Stimulated activated naive B cell treated with anti-CD40 and anti-IgM and Interleukin-4, amounts not matched to agents 10 μg/mL and 1 μg/mL and 100 μg/mL, for 72 hours (primary cell): ENCODE measurements at regions not wholly inside any gene's neighbourhood (a gene's known extent, or its start where the extent isn't known, plus 50 kb on each side); places are given as distances from the start of the nearest gene placed in this dataset.

ENCODE experiments used
- ATAC-seq, 2 donors: fragments of 150-1000 bp; cut with Tn5 transposase; replicated peaks; 2 replicates each; pipeline ENCODE4 v1.10.0; 2021; ENCODE audit warnings: moderate library complexity in 1 of 2
- DNase-seq: peaks from one replicate; pipeline ENCODE4 v3.0.0; 2021
- H3K27ac Mint-ChIP-seq: one replicate; pipeline ENCODE4 v1.8.0; 2022; ENCODE audit warnings: mild to moderate bottlenecking, mixed read lengths
- H3K27me3 Mint-ChIP-seq, 2 donors: one replicate each; pipeline ENCODE4 v1.8.0; 2022; ENCODE audit warnings: mixed read lengths in 2 of 2
- H3K36me3 Mint-ChIP-seq, 2 donors: one replicate each; pipeline ENCODE4 v1.8.0; 2022; ENCODE audit warnings: mixed read lengths in 2 of 2, mild to moderate bottlenecking in 1 of 2
- H3K4me1 Mint-ChIP-seq, 2 donors: one replicate each; pipeline ENCODE4 v1.8.0; 2022; ENCODE audit warnings: mixed read lengths in 2 of 2, mild to moderate bottlenecking in 1 of 2
- H3K4me3 Mint-ChIP-seq, 2 donors: one replicate each; pipeline ENCODE4 v1.8.0; 2022; ENCODE audit warnings: mild to moderate bottlenecking in 2 of 2, mixed read lengths in 2 of 2, moderate library complexity in 1 of 2
- H3K9me3 Mint-ChIP-seq, 2 donors: one replicate each; pipeline ENCODE4 v1.8.0; 2022; ENCODE audit warnings: mixed read lengths in 2 of 2, mild to moderate bottlenecking in 1 of 2

DNA sequence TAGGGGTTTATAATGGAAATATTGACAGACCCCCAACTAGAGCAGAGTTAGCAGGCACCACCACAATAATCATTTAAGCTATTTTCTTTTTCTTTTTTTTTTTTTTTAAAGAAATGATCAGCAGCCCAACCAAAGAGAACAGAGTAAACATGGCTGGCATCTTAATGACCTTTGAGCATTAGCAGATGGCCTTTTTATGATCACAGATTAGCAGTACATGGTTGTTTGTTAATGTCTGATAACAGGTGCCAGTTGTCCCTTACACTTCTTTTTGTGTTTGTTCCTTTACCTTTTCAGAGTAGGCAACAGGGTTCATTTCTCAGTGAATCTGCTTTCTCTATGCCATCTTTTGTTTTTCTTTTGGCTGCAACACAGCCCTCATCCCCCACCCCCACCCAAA lies 747.0 kb downstream of the BCL11A start:
- Mint-ChIP-seq H3K36me3 (no peaks in the 10 kb centered on the region), H3K9me3 (peaks cover 0 to 1% of the 10 kb centered on the region in 2 donors), H3K27me3 (no peaks in the 10 kb centered on the region), H3K4me1 (no peaks in the 10 kb centered on the region), H3K4me3 (no peak overlapping the region), H3K27ac (no peak overlapping the region)
- DNase-seq: no peak
- ATAC-seq: no peak

- Mint-ChIP-seq H3K36me3 (no peaks in the 10 kb centered on the region), H3K4me1 (no peaks in the 10 kb centered on the region), H3K9me3 (peaks cover 0 to 2% of the 10 kb centered on the region in 2 donors), H3K27me3 (no peaks in the 10 kb centered on the region), H3K4me3 (no peak overlapping the region), H3K27ac (no peak overlapping the region)
- ATAC-seq (no peak), DNase-seq (no peak)
Measured at GRCh38 chr2:59804732-59805131, 748.7 kb downstream of the BCL11A start.

GRCh38 chr2:59803586-59803985 lies 749.9 kb downstream of the BCL11A start:
- no peaks in the 10 kb centered on the region for H3K36me3 Mint-ChIP-seq
- DNase-seq (no peak), ATAC-seq (no peak)
- H3K4me1 Mint-ChIP-seq: no peaks in the 10 kb centered on the region
- no peak overlapping the region for H3K27ac Mint-ChIP-seq
- no peak overlapping the region for H3K4me3 Mint-ChIP-seq
- peaks cover 0 to 2% of the 10 kb centered on the region in 2 donors for H3K9me3 Mint-ChIP-seq
- H3K27me3 Mint-ChIP-seq: no peaks in the 10 kb centered on the region

- no peak overlapping the region for H3K27ac Mint-ChIP-seq
- ATAC-seq (no peak), DNase-seq (no peak)
- H3K9me3 Mint-ChIP-seq: peaks cover 0 to 7% of the 10 kb centered on the region in 2 donors
- no peaks in the 10 kb centered on the region for H3K36me3 Mint-ChIP-seq
- H3K4me3 Mint-ChIP-seq: no peak overlapping the region
- H3K27me3 Mint-ChIP-seq: no peaks in the 10 kb centered on the region
- H3K4me1 Mint-ChIP-seq: no peaks in the 10 kb centered on the region
Measured at GRCh38 chr2:59798687-59799232, 754.7 kb downstream of the BCL11A start.

DNA sequence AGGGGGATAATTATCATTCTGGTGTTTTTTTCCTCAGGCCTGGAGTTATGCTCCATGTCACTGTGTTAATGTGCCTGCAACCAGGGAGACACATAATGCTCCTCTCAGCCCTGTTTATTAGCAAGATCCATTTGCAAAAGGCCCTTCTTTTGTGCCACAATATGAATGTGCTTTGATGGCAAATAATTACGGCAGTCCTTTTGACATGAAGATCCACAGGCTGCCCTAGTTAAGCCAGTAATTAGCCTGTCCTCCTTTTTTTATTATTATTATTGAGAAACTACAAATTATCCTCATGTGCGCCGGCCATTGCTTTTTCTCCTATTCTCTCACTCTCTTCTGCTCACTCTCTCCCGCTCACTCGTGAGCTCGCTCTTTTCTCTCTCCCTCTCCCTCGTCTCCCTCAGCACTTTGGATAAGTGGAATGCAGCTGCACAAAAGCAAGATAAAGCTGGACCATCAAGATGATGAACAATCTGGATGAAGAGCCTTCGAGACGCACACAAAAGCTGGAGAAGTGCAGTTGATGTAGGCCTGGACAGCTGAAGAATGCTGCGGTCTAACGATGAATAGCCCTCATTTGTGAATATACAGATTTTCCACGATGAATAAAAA lies 762.3 kb downstream of the BCL11A start:
- H3K9me3 Mint-ChIP-seq: peaks cover 5 to 9% of the 10 kb centered on the region in 2 donors
- peaks cover 0 to 2% of the 10 kb centered on the region in 2 donors for H3K36me3 Mint-ChIP-seq
- H3K27ac Mint-ChIP-seq: no peak overlapping the region
- DNase-seq: no peak
- H3K27me3 Mint-ChIP-seq: no peaks in the 10 kb centered on the region
- H3K4me3 Mint-ChIP-seq: no peak overlapping the region
- ATAC-seq: no peak
- no peaks in the 10 kb centered on the region for H3K4me1 Mint-ChIP-seq

- ATAC-seq (no peak), DNase-seq (no peak)
- Mint-ChIP-seq H3K36me3 (peaks cover 0 to 2% of the 10 kb centered on the region in 2 donors), H3K9me3 (peaks cover 5 to 9% of the 10 kb centered on the region in 2 donors), H3K27me3 (no peaks in the 10 kb centered on the region), H3K4me3 (no peak overlapping the region), H3K27ac (no peak overlapping the region), H3K4me1 (no peaks in the 10 kb centered on the region)
Measured at GRCh38 chr2:59790186-59791003, 763.1 kb downstream of the BCL11A start.

DNA sequence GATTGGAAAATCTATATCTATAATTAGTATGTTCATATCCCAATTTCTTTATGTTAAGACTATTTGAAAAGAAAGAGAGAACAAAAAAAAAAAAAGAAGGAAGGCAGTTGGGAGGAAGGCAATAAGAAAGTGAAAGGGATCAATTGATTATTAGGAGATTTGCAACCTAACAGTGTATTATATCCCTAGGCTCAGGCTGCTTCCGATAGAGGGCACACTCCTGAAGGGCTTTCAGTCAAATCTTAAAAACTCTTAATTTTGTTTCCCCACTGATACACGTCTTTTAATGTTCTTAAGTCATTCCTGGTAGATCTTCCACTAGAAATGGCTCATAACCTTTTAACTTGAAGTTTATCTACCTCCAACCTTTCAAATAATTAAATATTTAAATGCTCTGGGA lies 763.9 kb downstream of the BCL11A start:
- Mint-ChIP-seq H3K4me3 (no peak overlapping the region), H3K36me3 (peaks cover 0 to 2% of the 10 kb centered on the region in 2 donors), H3K9me3 (peaks cover 5 to 6% of the 10 kb centered on the region in 2 donors), H3K4me1 (no peaks in the 10 kb centered on the region), H3K27me3 (no peaks in the 10 kb centered on the region), H3K27ac (no peak overlapping the region)
- ATAC-seq (no peak), DNase-seq (no peak)

DNA sequence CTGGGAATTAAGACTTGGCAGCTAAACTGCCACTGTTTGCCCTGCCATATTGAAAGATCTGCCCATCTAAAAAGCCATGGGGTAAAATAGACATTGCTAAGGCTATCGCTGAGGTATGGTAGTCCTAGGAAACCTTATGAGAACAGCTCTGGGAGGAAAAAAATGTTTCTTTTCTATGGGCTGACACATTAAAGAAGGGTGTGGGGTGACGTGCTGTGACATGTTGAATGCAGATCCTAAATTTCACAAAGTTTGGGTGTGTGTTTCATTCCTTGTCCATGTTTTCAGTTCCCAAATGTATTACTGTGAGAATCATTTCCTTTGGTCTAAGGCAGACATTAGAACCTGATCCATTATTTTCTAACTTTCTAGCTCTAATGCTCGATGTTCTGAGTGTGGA lies 766.4 kb downstream of the BCL11A start:
- Mint-ChIP-seq H3K4me1 (no peaks in the 10 kb centered on the region), H3K4me3 (no peak overlapping the region), H3K27ac (no peak overlapping the region), H3K27me3 (no peaks in the 10 kb centered on the region), H3K36me3 (no peaks in the 10 kb centered on the region), H3K9me3 (no peaks in the 10 kb centered on the region)
- DNase-seq: no peak
- no peak for ATAC-seq

DNA sequence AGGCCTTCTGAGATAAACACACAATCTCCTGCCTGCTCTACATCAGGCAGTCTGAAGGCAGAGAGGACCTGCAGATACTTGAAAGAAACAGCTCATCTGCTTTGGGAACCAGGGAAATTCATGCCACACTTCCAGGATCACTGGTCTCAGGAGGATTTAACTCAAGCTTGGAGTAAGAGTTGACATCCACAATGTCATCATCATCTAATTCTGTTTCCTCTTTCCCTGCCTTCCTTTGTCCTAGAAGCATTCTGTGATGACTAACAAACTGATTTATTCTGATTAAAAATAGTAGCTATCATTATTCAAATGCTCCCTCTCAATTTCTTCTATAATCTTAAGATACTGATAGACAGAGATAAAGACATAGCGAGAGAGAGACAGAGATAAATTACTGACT lies 766.8 kb downstream of the BCL11A start:
- Mint-ChIP-seq H3K27ac (no peak overlapping the region), H3K36me3 (no peaks in the 10 kb centered on the region), H3K4me1 (no peaks in the 10 kb centered on the region), H3K27me3 (no peaks in the 10 kb centered on the region), H3K4me3 (no peak overlapping the region), H3K9me3 (no peaks in the 10 kb centered on the region)
- no peak for DNase-seq
- no peak for ATAC-seq

DNA sequence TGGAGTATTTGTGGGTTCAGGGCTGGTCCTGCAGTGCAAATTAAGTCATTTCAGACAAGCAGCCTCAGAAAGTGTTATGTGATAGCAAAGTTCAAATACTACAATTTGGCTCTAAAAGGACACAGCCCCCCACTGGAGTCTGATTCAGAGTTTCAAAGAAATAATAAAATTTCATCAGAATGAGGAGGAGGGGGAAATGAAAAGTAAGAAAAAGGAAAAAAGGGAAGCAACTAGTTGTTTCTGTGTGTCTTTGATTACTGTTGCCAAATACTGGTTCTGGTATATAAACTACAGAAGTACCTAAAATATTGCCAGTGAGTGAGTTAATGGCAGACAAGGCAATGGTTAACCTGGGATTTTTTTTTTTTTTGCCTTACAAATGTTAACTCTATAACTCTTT lies 773.9 kb downstream of the BCL11A start:
- Mint-ChIP-seq H3K27me3 (no peaks in the 10 kb centered on the region), H3K4me3 (no peak overlapping the region), H3K9me3 (no peaks in the 10 kb centered on the region), H3K36me3 (no peaks in the 10 kb centered on the region), H3K4me1 (peaks cover 0 to 11% of the 10 kb centered on the region in 2 donors), H3K27ac (no peak overlapping the region)
- DNase-seq (no peak), ATAC-seq (no peak)

- Mint-ChIP-seq H3K36me3 (no peaks in the 10 kb centered on the region), H3K4me3 (no peak overlapping the region), H3K27me3 (no peaks in the 10 kb centered on the region), H3K9me3 (no peaks in the 10 kb centered on the region), H3K27ac (no peak overlapping the region), H3K4me1 (peaks cover 0 to 11% of the 10 kb centered on the region in 2 donors)
- DNase-seq: no peak
- ATAC-seq: no peak
Measured at GRCh38 chr2:59777120-59777519, 776.3 kb downstream of the BCL11A start.

DNA sequence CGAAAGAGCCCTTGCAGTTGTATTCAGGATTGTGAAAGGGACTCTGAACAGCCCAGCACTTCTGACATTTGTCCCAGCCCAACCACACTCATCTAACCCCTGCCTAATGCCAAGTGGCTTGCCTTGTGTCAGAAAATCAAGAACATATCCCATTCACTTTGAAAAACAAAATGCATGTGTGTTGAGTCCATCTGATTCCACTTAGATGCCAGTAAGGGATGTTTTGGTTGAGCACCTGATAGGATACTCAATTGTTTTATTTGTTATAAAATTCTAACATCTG lies 776.8 kb downstream of the BCL11A start:
- Mint-ChIP-seq H3K9me3 (no peaks in the 10 kb centered on the region), H3K27ac (no peak overlapping the region), H3K27me3 (no peaks in the 10 kb centered on the region), H3K36me3 (no peaks in the 10 kb centered on the region), H3K4me3 (no peak overlapping the region), H3K4me1 (peaks cover 0 to 11% of the 10 kb centered on the region in 2 donors)
- DNase-seq: no peak
- ATAC-seq: no peak

- Mint-ChIP-seq H3K27me3 (peaks cover 0 to 4% of the 10 kb centered on the region in 2 donors), H3K9me3 (no peaks in the 10 kb centered on the region), H3K36me3 (no peaks in the 10 kb centered on the region), H3K4me1 (peaks cover 0 to 11% of the 10 kb centered on the region in 2 donors), H3K27ac (no peak overlapping the region), H3K4me3 (no peak overlapping the region)
- ATAC-seq (no peak), DNase-seq (no peak)
Measured at GRCh38 chr2:59774821-59775433, 778.5 kb downstream of the BCL11A start.

DNA sequence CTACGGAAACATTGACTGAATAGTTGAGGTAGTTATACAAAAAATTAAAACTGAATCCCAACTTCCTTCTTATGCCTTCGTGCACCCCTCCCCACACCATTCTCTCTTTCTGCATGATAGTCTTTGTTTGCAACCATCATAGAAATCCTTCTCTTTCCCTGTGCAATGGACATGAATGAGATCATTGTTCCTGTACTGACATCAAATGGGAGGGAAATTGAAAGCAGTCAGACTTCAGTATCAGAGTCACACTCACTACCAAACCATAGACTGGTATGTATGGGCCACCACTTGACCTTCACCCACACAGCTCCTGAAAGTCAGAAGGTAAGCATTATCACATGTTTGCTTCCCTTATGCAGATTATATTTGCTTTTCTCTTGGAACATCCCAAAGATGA lies 782.8 kb downstream of the BCL11A start:
- ATAC-seq (no peak), DNase-seq (no peak)
- H3K4me3 Mint-ChIP-seq: no peak overlapping the region
- H3K4me1 Mint-ChIP-seq: no peaks in the 10 kb centered on the region
- H3K27me3 Mint-ChIP-seq: peaks cover 0 to 4% of the 10 kb centered on the region in 2 donors
- H3K27ac Mint-ChIP-seq: no peak overlapping the region
- H3K36me3 Mint-ChIP-seq: no peaks in the 10 kb centered on the region
- H3K9me3 Mint-ChIP-seq: no peaks in the 10 kb centered on the region

- no peak for DNase-seq
- H3K36me3 Mint-ChIP-seq: no peaks in the 10 kb centered on the region
- H3K27ac Mint-ChIP-seq: no peak overlapping the region
Measured at GRCh38 chr2:59761966-59762365, 791.5 kb downstream of the BCL11A start.

More at GRCh38 chr2:59761966-59762365, 791.5 kb downstream of the BCL11A start:
- Mint-ChIP-seq H3K4me3 (no peak overlapping the region), H3K9me3 (no peaks in the 10 kb centered on the region), H3K27me3 (no peaks in the 10 kb centered on the region), H3K4me1 (no peaks in the 10 kb centered on the region)
- no peak for ATAC-seq
